ENCODE measurements at regions not wholly inside any gene's neighbourhood (a gene's known extent, or its start where the extent isn't known, plus 50 kb on each side); places are given as distances from the start of the nearest gene placed in this dataset.

DNA sequence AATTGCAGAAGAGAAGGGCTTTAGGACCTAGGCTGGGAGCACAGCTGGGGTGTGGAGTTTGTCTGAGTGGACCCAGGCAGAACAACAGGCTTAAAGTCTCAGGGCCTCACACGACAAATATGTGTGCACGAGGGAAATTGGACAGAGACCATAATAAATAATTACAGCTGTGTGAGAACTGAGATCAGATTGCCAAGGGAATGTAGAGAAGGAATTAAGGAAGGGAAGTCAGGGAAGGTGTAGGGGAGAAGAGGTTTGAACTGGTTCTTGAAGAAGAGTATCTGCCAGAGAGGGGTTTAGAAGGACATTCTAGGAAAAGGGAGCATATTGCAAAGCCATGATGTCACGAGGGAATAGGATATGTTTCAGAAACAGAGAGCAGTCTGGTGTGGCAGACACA, 120.7 kb upstream of the TSPAN5 start:
- ATAC-seq (no peak), DNase-seq (ENCODE audit: low spot score in 2 of 2) (no peak)
- H3K36me3 Mint-ChIP-seq, result no peaks in the 10 kb centered on the region
- H3K9me3 Mint-ChIP-seq, result no peaks in the 10 kb centered on the region
- H3K27ac Mint-ChIP-seq, result no peak overlapping the region

GRCh38 chr4:98778206-98778605, 119.8 kb upstream of the TSPAN5 start:
- ATAC-seq, result peak in 1 of 2 donors; percentile 9
- H3K27ac Mint-ChIP-seq, result no peak overlapping the region
- no peaks in the 10 kb centered on the region for H3K9me3 Mint-ChIP-seq
- DNase-seq (ENCODE audit: low spot score in 2 of 2), result no peak
- no peaks in the 10 kb centered on the region for H3K36me3 Mint-ChIP-seq

DNA sequence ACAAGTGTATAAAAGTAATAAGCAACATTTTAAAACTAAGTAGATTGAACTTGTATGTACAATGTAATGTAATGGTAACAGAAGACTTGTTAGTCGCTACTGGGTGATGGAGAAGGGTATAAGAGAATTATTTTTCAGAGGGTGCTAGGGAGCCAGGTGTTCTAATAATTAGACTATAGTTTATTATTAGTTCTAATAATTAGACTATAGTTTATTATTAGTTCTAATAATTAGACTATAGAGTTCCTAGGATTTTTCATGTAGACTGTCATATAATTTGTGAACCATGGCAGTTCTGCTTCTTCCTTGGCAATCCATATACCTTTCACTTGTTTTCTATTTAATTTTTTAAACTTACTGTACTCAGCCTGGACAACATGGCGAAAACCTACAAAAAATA, 117.3 kb upstream of the TSPAN5 start:
- Mint-ChIP-seq H3K36me3 (no peaks in the 10 kb centered on the region), H3K27ac (no peak overlapping the region), H3K9me3 (peaks cover 4 to 6% of the 10 kb centered on the region in 2 donors)
- DNase-seq (ENCODE audit: low spot score in 2 of 2) (no peak), ATAC-seq (no peak)

DNA sequence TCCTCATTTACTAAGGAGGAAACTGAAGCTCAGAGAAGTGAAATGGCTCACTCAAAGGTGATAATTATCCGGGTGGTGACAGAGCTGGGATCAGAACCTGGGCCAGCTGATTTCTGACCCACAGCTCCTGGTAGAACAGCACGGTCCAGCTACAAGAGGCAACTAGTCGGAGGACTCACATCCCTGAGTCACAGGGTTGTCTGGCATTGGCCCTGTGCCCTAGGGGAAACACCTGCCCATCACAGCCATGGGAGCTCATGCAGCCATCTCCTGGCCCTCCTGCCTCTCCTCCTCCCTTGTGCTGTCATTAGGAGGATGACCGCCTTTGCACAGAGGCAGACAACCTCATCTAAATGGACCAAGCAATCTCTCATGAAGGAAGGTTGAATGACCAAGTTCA, 115.2 kb upstream of the TSPAN5 start:
- Mint-ChIP-seq H3K27ac (no peak overlapping the region), H3K9me3 (peaks cover 18 to 21% of the 10 kb centered on the region in 2 donors), H3K36me3 (peaks cover 14 to 16% of the 10 kb centered on the region in 2 donors)
- DNase-seq (ENCODE audit: low spot score in 2 of 2) (no peak), ATAC-seq (no peak)

- DNase-seq (ENCODE audit: low spot score in 2 of 2), result no peak
- ATAC-seq, result no peak
- Mint-ChIP-seq H3K27ac (no peak overlapping the region), H3K36me3 (peaks cover 14 to 16% of the 10 kb centered on the region in 2 donors), H3K9me3 (peaks cover 18 to 21% of the 10 kb centered on the region in 2 donors)
Measured at GRCh38 chr4:98771959-98772632, 113.7 kb upstream of the TSPAN5 start.

GRCh38 chr4:98765771-98766170, 107.4 kb upstream of the TSPAN5 start:
- DNase-seq (ENCODE audit: low spot score in 2 of 2) (no peak), ATAC-seq (no peak)
- Mint-ChIP-seq H3K9me3 (peaks cover 20 to 32% of the 10 kb centered on the region in 2 donors), H3K36me3 (peaks cover 20 to 33% of the 10 kb centered on the region in 2 donors), H3K27ac (no peak overlapping the region)

DNA sequence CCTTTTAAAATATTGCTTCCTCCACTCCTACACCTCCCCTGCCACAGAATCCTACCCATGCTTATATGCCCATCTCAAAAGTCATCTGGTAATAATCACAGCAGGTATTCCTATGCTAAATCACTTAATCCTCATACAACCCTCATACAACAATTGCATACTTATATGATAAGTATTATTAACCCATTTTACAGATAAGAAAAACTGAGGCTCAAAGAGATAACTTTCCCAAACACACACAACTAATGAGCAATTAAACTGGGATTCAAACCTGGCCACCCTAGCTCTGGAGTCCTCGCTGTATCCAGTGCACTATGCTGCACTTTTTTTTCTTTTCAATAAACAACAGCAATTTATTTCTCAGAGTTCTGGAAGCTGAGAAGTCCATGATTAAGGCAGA, 99.8 kb upstream of the TSPAN5 start:
- H3K27ac Mint-ChIP-seq, result no peak overlapping the region
- no peak for ATAC-seq
- no peak for DNase-seq (ENCODE audit: low spot score in 2 of 2)
- no peaks in the 10 kb centered on the region for H3K36me3 Mint-ChIP-seq
- no peaks in the 10 kb centered on the region for H3K9me3 Mint-ChIP-seq

DNA sequence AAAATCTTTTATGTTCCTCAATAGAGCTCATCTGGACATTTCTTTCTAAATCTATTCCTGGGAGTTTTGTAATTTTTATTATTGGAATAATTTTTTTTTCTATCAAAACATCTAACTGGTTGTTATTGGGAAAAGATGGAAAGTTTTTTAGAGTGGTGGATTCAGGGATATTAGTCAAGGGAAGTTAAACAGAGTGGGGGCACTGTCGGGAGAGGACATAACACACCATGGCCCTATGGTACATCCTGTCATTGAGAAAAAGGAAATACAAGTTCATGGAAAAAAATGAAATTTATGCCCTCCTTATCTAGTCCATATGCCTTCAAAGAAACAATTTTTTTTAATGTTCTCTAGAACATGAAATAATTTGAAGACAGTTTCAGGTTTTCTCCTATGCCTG, 96.3 kb upstream of the TSPAN5 start:
- H3K27ac Mint-ChIP-seq, result no peak overlapping the region
- ATAC-seq (no peak), DNase-seq (ENCODE audit: low spot score in 2 of 2) (no peak)
- no peaks in the 10 kb centered on the region for H3K36me3 Mint-ChIP-seq
- no peaks in the 10 kb centered on the region for H3K9me3 Mint-ChIP-seq

- no peak for ATAC-seq
Measured at GRCh38 chr4:98749206-98749605, 90.8 kb upstream of the TSPAN5 start.

DNA sequence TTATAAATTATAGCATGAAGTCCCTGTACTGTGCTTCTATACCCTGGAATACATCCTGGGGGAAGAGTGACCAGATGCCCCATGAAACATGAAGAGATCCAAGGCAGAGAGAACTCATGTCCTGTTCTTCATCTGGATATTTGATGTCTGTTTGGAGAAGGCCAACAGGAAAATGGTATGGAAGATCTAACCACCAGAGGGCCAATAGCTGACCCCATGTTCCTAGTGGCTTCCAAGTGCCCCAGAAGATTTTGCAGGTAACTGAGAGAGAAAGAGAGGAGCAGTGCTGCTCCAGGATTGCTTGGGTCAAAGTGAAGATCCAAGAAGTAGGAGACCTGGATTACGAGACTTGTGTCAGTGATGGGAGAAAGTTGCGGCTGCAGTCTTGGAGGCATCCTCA, 90.2 kb upstream of the TSPAN5 start:
- ATAC-seq (no peak), DNase-seq (ENCODE audit: low spot score in 2 of 2) (no peak)
- no peaks in the 10 kb centered on the region for H3K9me3 Mint-ChIP-seq
- no peak overlapping the region for H3K27ac Mint-ChIP-seq
- no peaks in the 10 kb centered on the region for H3K36me3 Mint-ChIP-seq

More at GRCh38 chr4:98749206-98749605, 90.8 kb upstream of the TSPAN5 start:
- no peak for DNase-seq (ENCODE audit: low spot score in 2 of 2)
- H3K36me3 Mint-ChIP-seq, result no peaks in the 10 kb centered on the region
- no peaks in the 10 kb centered on the region for H3K9me3 Mint-ChIP-seq
- no peak overlapping the region for H3K27ac Mint-ChIP-seq

DNA sequence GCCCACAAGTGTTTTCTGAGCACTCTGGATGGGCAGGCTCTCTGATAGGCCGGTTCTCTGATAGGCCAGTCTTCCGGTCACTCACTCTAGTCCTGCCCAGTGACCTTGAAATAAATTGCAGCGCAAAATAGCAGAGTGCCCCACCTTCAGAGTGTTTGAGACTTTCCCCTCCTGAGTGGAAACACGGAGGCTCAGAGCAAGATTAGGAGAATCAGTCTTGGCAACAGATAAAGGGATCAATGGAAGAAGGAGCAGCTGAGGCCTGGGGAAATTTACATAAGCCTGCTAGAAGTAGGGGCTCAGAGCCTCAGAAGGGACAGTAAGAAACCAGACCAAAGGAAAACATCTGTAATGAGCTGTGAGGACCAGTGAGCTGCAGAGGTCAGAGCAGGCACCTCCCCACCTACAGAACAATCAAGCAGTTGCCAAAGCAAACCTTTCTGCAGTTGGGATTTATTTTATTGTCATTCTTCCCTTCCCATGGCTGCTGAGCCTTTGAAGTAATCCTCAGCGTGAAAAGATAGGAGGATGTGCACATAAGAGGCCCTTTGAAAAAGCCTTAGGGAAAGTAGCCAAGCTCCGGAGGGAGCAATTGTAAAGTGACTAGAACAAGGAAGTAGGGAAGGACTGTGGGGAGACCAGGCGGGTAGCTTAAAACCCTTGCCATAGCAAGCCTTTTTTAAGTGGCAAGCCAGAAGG, 89.1 kb upstream of the TSPAN5 start:
- no peak for DNase-seq (ENCODE audit: low spot score in 2 of 2)
- no peak overlapping the region for H3K27ac Mint-ChIP-seq
- H3K9me3 Mint-ChIP-seq, result no peaks in the 10 kb centered on the region

DNA sequence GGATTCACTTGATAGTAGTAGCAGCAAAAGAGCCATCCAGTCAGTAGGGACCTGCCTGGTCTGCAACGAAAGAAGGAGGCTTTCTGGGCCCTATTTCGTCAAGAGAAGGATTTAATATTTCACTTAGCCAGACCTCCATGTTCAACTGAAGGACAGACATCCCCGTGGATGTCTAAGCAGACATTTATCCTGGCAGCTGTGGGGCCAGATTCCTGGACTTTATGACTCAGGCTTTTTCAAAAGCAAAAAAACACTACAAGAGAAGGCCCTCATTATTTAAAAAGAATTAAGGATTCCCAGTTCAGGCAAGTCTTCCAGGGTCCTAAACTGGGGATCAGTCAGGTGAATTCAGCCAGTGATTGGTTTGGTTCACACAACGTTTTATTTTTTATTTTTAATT, 88.5 kb upstream of the TSPAN5 start:
- ATAC-seq (no peak), DNase-seq (ENCODE audit: low spot score in 2 of 2) (no peak)
- Mint-ChIP-seq H3K36me3 (no peaks in the 10 kb centered on the region), H3K9me3 (no peaks in the 10 kb centered on the region), H3K27ac (peak overlapping the region in 1 of 2 donors; percentile 55)

More for the DNA sequence above, 89.1 kb upstream of the TSPAN5 start:
- ATAC-seq, result no peak
- no peaks in the 10 kb centered on the region for H3K36me3 Mint-ChIP-seq

GRCh38 chr4:98746530-98746929, 88.1 kb upstream of the TSPAN5 start:
- DNase-seq (ENCODE audit: low spot score in 2 of 2), result no peak
- ATAC-seq, result no peak
- no peaks in the 10 kb centered on the region for H3K36me3 Mint-ChIP-seq
- H3K9me3 Mint-ChIP-seq, result no peaks in the 10 kb centered on the region
- H3K27ac Mint-ChIP-seq, result peak overlapping the region in 1 of 2 donors; percentile 55

DNA sequence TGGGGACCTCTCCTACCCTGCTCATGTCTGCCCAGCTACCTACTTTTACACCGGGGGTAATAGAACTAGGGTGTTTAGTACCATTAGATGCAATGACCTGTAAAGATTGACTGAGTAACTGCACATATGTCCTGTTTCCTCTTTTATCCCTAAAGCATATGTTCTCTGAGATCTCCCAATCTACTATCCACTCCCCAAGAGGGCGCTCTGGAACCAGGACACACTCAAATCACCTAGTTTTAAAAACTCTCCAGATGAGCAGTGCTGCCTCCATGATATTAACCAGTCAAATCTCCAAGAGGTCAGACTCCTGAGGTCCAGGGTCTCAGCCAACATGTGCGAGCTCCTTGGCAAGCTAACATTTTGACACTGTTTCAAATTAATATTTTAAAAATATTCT, 87.0 kb upstream of the TSPAN5 start:
- no peaks in the 10 kb centered on the region for H3K9me3 Mint-ChIP-seq
- ATAC-seq (no peak), DNase-seq (ENCODE audit: low spot score in 2 of 2) (no peak)
- no peak overlapping the region for H3K27ac Mint-ChIP-seq
- H3K36me3 Mint-ChIP-seq, result no peaks in the 10 kb centered on the region

GRCh38 chr4:98744372-98745150, 86.2 kb upstream of the TSPAN5 start:
- Mint-ChIP-seq H3K9me3 (no peaks in the 10 kb centered on the region), H3K36me3 (no peaks in the 10 kb centered on the region), H3K27ac (no peak overlapping the region)
- DNase-seq (ENCODE audit: low spot score in 2 of 2), result no peak
- no peak for ATAC-seq

- DNase-seq (ENCODE audit: low spot score in 2 of 2) (no peak), ATAC-seq (no peak)
- Mint-ChIP-seq H3K36me3 (no peaks in the 10 kb centered on the region), H3K27ac (no peak overlapping the region), H3K9me3 (peaks cover 0 to 14% of the 10 kb centered on the region in 2 donors)
Measured at GRCh38 chr4:98741952-98742351, 83.5 kb upstream of the TSPAN5 start.

DNA sequence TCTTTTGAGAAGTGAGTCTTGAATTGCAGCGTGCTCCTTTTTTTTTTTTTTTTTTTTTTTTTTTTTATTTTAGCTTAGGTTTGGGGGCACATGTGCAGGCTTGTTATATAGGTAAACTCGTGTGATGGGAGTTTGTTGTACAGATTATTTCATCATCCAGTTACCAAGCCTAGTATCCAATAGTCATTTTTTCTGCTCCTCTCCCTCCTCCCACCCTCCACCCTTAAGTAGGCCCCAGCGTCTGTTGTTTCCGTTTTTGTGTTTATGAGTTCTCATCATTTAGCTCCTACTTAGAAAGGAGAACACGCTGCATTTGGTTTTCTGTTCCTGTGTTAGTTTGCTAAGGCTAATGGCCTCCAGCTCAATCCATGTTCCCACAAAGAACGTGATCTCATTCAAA, 81.3 kb upstream of the TSPAN5 start:
- DNase-seq (ENCODE audit: low spot score in 2 of 2) (no peak), ATAC-seq (no peak)
- H3K36me3 Mint-ChIP-seq, result no peaks in the 10 kb centered on the region
- peaks cover 0 to 14% of the 10 kb centered on the region in 2 donors for H3K9me3 Mint-ChIP-seq
- no peak overlapping the region for H3K27ac Mint-ChIP-seq
